K562 (cell line): ENCODE measurements at regions not wholly inside any gene's neighbourhood (a gene's known extent, or its start where the extent isn't known, plus 50 kb on each side); places are given as distances from the start of the nearest gene placed in this dataset.
"Not testable (repeated sequence)": the region's sequence is repeated elsewhere in the genome, so short reads cannot be mapped to it uniquely, and the experiment has no call there.

Experiments used
- ATAC-seq: fragments of 200-7000 bp; cut with Tn5 transposase; 3 replicates; pipeline ENCODE4 v1.9.1; 2020; ENCODE audit warnings: moderate library complexity
- BruUV-seq: library from RNA; stranded (reverse); fragments of 400-500 nt; replicated peaks from 2 replicates; lab custom pipeline; 2021; lab: Mats Ljungman, UMichigan
- CTCF ChIA-PET: fragments of 300-600 bp; formaldehyde crosslinking; extraction: SDS; loops from one replicate; lab custom pipeline; 2021; ENCODE audit warnings: low intra/inter-chr PET ratio; lab: Yijun Ruan, JAX
- POLR2A ChIA-PET: fragments of 300-600, 350-650 bp; sonication (Branson Sonifier 250); formaldehyde crosslinking; extraction: SDS; loops from one replicate; lab custom pipeline; 2021; ENCODE audit warnings: antibody characterized with exemption, inconsistent platforms; lab: Yijun Ruan, JAX
- DNase-seq, 4 experiments: peaks; one replicate each; pipeline versions ENCODE4 v3.0.0 to v3.0.0-alpha.2; 2011 to 2018; ENCODE audit warnings: low spot score in 3 of 4, mixed read lengths in 3 of 4; ENCODE audit errors: extremely low read depth in 1 of 4
- FAIRE-seq: peaks from 2 replicates; lab custom pipeline; 2011; peaks lifted over from hg19 to GRCh38; lab: Jason Lieb, UNC
- H2AFZ ChIP-seq: 2 replicates; pipeline ENCODE4 v1.6.0; 2011; ENCODE audit warnings: low read depth, low read length, control low read depth, inconsistent platforms
- H3K27ac ChIP-seq: fragments of 200-600 bp; 3 replicates; pipeline ENCODE4 v1.8.0; 2011; ENCODE audit warnings: low read depth, mild to moderate bottlenecking, control low read depth, inconsistent platforms, low read length, moderate library complexity, mixed read lengths; ENCODE audit errors: extremely low read depth
- H3K27me3 ChIP-seq, 2 experiments: fragments of 300-600 bp in 1 of 2; 2 replicates in 1 of 2; 3 replicates in 1 of 2; pipeline versions ENCODE4 v1.6.0 to v1.8.0; 2011; ENCODE audit warnings: inconsistent platforms in 2 of 2, low read length in 2 of 2, mild to moderate bottlenecking in 1 of 2, mixed read lengths in 1 of 2, moderate library complexity in 1 of 2; ENCODE audit not compliant: control insufficient read depth in 2 of 2, insufficient read depth in 2 of 2
- H3K36me3 ChIP-seq: fragments of 300-600 bp; 3 replicates; pipeline ENCODE4 v1.8.0; 2011; ENCODE audit warnings: mild to moderate bottlenecking, low read length, inconsistent platforms; ENCODE audit not compliant: control insufficient read depth, insufficient read depth
- H3K4me1 ChIP-seq, 2 experiments: fragments of 200-600 bp in 1 of 2; replicated peaks in 1 of 2; 2 replicates in 1 of 2; 3 replicates in 1 of 2; pipeline versions ENCODE4 v1.5.1 to v1.8.0; 2011; ENCODE audit warnings: inconsistent platforms in 2 of 2, low read length in 2 of 2, mild to moderate bottlenecking in 1 of 2, mixed read lengths in 1 of 2, moderate library complexity in 1 of 2; ENCODE audit not compliant: control insufficient read depth in 2 of 2, insufficient read depth in 2 of 2
- H3K4me2 ChIP-seq: 2 replicates; pipeline ENCODE4 v1.6.1; 2011; ENCODE audit warnings: low read length, control low read depth, inconsistent platforms, mixed read lengths; ENCODE audit not compliant: insufficient read depth
- H3K4me3 ChIP-seq: fragments of 200-600 bp; sonication (generic), shearing (Covaris generic); 2 replicates; pipeline ENCODE4 v1.5.1; 2016; ENCODE audit warnings: control low read depth, inconsistent platforms
- H3K79me2 ChIP-seq: fragments of 200-600 bp; 3 replicates; pipeline ENCODE4 v1.8.0; 2011; ENCODE audit warnings: low read length, inconsistent platforms; ENCODE audit not compliant: control insufficient read depth, insufficient read depth
- H3K9ac ChIP-seq, 2 experiments: 2 replicates each; pipeline versions ENCODE4 v1.6.0 to v1.6.1; 2011; ENCODE audit warnings: low read depth in 2 of 2, low read length in 2 of 2, control low read depth in 1 of 2, inconsistent platforms in 1 of 2, mild to moderate bottlenecking in 1 of 2, mixed read lengths in 1 of 2; ENCODE audit not compliant: insufficient read depth in 1 of 2
- H3K9me1 ChIP-seq: one replicate; pipeline ENCODE4 v1.6.0; 2011; ENCODE audit warnings: inconsistent platforms, mild to moderate bottlenecking, low read length, moderate library complexity; ENCODE audit not compliant: control insufficient read depth, insufficient read depth
- H3K9me3 ChIP-seq: replicated peaks from 2 replicates; pipeline ENCODE4 v1.5.1; 2011; ENCODE audit warnings: low read depth, low read length, inconsistent platforms; ENCODE audit not compliant: control insufficient read depth, insufficient read depth
- H4K20me1 ChIP-seq: replicated peaks from 2 replicates; pipeline ENCODE4 v1.6.1; 2011; ENCODE audit warnings: low read length, inconsistent platforms, mixed read lengths; ENCODE audit not compliant: control insufficient read depth, insufficient read depth
- CLOCK ChIP-seq: fragments of 250-450 bp; sonication (Bioruptor Pico); IDR thresholded peaks from 2 replicates; pipeline ENCODE4 v1.4.0; 2020; ENCODE audit warnings: mild to moderate bottlenecking, moderate library complexity, borderline replicate concordance
- TRIM25 ChIP-seq: fragments of 450-650 bp; IDR thresholded peaks from 2 replicates; pipeline ENCODE4 v1.7.0; 2016; ENCODE audit warnings: borderline replicate concordance
- ZNF668 ChIP-seq: fragments of 250-450 bp; sonication (Bioruptor Pico); IDR thresholded peaks from 2 replicates; pipeline ENCODE4 v1.8.0; 2022; ENCODE audit warnings: mild to moderate bottlenecking, inconsistent platforms
- WGBS: fragments of 100-300 bp; shearing (Covaris generic); methylation state at CpG from one replicate; pipeline ENCODE4 v1.1.6; 2016; ENCODE audit warnings: low coverage, mixed read lengths; ENCODE audit not compliant: insufficient coverage; ENCODE audit errors: missing lambda C conversion rate; 5-methylcytosine and 5-hydroxymethylcytosine counted together
- in situ Hi-C: fragments of 300-500 bp; cut with MboI; formaldehyde crosslinking; loops from 4 replicates; pipeline ENCODE4 v1.15.0; 2018; ENCODE audit warnings: inconsistent platforms, mixed read lengths
- intact Hi-C: fragments of 100-400 bp; cut with micrococcal nuclease; formaldehyde crosslinking; loops from 2 replicates; pipeline ENCODE4 v1.14.2; 2022

- no peak for TF ChIP-seq CLOCK
- no peak for TF ChIP-seq ZNF668 (CRISPR knock-in tag)
- TF ChIP-seq TRIM25, result no peak
These were observed 351.0 kb upstream of the PSMD7 start (continued) for GRCh38 chr16:73945631-73946030.

GRCh38 chr16:73943184-73943583 lies 353.4 kb upstream of the PSMD7 start:
- H3K36me3 ChIP-seq, H2AFZ ChIP-seq, H3K4me3 ChIP-seq, H3K9me1 ChIP-seq, H3K4me2 ChIP-seq, CTCF ChIA-PET, FAIRE-seq, H4K20me1 ChIP-seq, H3K4me1 ChIP-seq, intact Hi-C loops, BruUV-seq, DNase-seq, H3K9me3 ChIP-seq, H3K79me2 ChIP-seq, H3K27me3 ChIP-seq, H3K9ac ChIP-seq, ATAC-seq, in situ Hi-C loops, H3K27ac ChIP-seq: not testable (repeated sequence)
- under 1% methylated on average over 11 of the region's 11 CpGs for WGBS
- POLR2A ChIA-PET, result interaction anchor here (0.6 kb wide), 1 partner anchor 119 kb away, joined by 3 read pairs; no protein-coding TSS in a partner anchor
